Ishikawa (cell line): ENCODE measurements at regions not wholly inside any gene's neighbourhood (a gene's known extent, or its start where the extent isn't known, plus 50 kb on each side); places are given as distances from the start of the nearest gene placed in this dataset.

Source experiments
- CEBPB ChIP-seq: IDR thresholded peaks from 2 replicates; pipeline ENCODE4 v1.6.1; 2012
- CREB1 ChIP-seq: IDR thresholded peaks from 2 replicates; pipeline ENCODE4 v1.6.1; 2012; ENCODE audit warnings: low read depth
- EGR1 ChIP-seq: IDR thresholded peaks from 2 replicates; pipeline ENCODE4 v1.6.1; 2012
- EP300 ChIP-seq: IDR thresholded peaks from 2 replicates; pipeline ENCODE4 v1.6.1; 2012; ENCODE audit warnings: borderline replicate concordance
- FOXM1 ChIP-seq: IDR thresholded peaks from 2 replicates; pipeline ENCODE4 v1.6.1; 2012; ENCODE audit warnings: low read depth, borderline replicate concordance
- NFIC ChIP-seq: IDR thresholded peaks from 2 replicates; pipeline ENCODE4 v1.6.1; 2012
- RAD21 ChIP-seq: IDR thresholded peaks from 2 replicates; pipeline ENCODE4 v1.6.1; 2012; ENCODE audit warnings: low read depth
- TAF1 ChIP-seq: IDR thresholded peaks from 2 replicates; pipeline ENCODE4 v1.6.1; 2012; ENCODE audit warnings: low read depth, mild to moderate bottlenecking
- TCF12 ChIP-seq: IDR thresholded peaks from 2 replicates; pipeline ENCODE4 v1.6.1; 2012; ENCODE audit warnings: low read depth
- TEAD4 ChIP-seq: IDR thresholded peaks from 2 replicates; pipeline ENCODE4 v1.6.1; 2012
- YY1 ChIP-seq: IDR thresholded peaks from 2 replicates; pipeline ENCODE4 v1.6.1; 2012; ENCODE audit warnings: low read depth
- ZBTB7A ChIP-seq: IDR thresholded peaks from 2 replicates; pipeline ENCODE4 v1.6.1; 2012; ENCODE audit warnings: low read depth
- TF ChIP-seq, protein P1 (sequence below): IDR thresholded peaks from 2 replicates; pipeline ENCODE4 v1.6.1; 2012; ENCODE audit warnings: low read depth, mild to moderate bottlenecking
- TF ChIP-seq, protein P2 (sequence below): IDR thresholded peaks from 2 replicates; pipeline ENCODE4 v1.6.1; 2012
- TF ChIP-seq, protein P3 (sequence below): IDR thresholded peaks from 2 replicates; pipeline ENCODE4 v1.6.1; 2012

DNA sequence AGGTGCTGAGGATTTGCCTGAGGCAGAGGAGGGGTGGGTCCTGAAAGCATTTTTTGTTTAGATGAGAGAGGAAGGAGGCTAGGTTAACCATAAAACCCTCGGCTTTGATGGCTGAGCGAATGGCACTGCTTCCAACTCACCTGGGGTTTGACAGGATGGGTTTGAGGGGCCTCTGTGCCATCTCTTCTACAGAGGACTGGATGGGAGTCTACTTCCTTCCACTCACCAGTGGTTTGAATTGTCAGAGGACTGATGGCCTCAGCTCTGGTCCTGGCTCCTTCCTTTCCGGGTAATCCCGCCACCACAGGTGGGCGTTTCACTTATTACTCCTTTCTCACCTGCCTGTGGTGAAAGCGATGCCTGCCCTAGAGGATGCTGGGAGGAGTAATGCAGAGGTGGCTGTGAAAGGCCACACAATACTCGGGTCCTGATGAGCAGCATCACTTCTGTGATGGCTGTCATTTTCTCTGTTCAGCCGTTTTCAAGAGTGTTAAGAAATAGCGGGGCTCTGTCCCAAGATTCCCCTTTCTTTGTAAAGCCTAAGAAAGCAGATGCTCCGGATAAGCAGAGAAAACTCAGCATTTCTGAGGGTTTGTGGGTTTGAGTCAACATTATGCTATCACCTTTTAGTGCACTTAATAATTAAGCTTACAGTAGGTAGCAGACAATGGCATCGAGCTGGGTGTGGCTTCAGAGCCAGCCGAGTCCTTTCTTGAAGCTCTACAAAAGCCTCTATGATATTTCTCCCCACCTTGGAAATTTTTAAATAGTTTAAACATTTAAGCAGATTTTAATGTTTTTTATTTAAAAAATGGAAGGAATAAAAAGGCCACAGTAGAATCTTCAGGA is 220.7 kb downstream of the HLX start:
- TF ChIP-seq CEBPB (no peak), TEAD4 (no peak), FOXM1 (no peak), NFIC (no peak), EGR1 (no peak)
- TF ChIP-seq, protein P1, sequence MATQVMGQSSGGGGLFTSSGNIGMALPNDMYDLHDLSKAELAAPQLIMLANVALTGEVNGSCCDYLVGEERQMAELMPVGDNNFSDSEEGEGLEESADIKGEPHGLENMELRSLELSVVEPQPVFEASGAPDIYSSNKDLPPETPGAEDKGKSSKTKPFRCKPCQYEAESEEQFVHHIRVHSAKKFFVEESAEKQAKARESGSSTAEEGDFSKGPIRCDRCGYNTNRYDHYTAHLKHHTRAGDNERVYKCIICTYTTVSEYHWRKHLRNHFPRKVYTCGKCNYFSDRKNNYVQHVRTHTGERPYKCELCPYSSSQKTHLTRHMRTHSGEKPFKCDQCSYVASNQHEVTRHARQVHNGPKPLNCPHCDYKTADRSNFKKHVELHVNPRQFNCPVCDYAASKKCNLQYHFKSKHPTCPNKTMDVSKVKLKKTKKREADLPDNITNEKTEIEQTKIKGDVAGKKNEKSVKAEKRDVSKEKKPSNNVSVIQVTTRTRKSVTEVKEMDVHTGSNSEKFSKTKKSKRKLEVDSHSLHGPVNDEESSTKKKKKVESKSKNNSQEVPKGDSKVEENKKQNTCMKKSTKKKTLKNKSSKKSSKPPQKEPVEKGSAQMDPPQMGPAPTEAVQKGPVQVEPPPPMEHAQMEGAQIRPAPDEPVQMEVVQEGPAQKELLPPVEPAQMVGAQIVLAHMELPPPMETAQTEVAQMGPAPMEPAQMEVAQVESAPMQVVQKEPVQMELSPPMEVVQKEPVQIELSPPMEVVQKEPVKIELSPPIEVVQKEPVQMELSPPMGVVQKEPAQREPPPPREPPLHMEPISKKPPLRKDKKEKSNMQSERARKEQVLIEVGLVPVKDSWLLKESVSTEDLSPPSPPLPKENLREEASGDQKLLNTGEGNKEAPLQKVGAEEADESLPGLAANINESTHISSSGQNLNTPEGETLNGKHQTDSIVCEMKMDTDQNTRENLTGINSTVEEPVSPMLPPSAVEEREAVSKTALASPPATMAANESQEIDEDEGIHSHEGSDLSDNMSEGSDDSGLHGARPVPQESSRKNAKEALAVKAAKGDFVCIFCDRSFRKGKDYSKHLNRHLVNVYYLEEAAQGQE = no peak

DNA sequence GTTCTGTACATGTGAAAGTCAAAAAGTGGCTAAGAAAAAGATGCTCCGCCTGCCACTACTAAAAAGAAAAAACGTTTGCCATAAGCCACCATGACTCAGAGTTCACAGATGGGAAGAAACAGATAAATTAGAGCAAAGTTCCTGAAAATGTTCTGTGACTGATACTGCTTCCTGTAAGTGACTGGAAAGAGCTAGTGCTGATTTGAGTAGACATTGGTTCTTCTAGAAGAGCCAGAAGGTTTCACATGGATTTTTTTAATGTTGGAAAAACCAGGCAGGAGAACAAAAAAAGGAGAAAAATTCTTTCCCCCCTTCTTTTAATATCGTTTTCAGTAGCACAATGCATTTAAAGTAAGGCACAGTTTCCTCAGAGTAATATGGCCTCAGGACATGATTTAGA is 221.4 kb downstream of the HLX start:
- TF ChIP-seq YY1 (no peak), RAD21 (no peak), FOXM1 (no peak), CREB1 (no peak), NFIC (no peak), EGR1 (no peak), TCF12 (no peak), TEAD4 (no peak), CEBPB (no peak), TAF1 (no peak), ZBTB7A (no peak)
- TF ChIP-seq, protein P2, sequence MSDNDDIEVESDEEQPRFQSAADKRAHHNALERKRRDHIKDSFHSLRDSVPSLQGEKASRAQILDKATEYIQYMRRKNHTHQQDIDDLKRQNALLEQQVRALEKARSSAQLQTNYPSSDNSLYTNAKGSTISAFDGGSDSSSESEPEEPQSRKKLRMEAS = no peak
- TF ChIP-seq, protein P1 = no peak
- TF ChIP-seq, protein P3, sequence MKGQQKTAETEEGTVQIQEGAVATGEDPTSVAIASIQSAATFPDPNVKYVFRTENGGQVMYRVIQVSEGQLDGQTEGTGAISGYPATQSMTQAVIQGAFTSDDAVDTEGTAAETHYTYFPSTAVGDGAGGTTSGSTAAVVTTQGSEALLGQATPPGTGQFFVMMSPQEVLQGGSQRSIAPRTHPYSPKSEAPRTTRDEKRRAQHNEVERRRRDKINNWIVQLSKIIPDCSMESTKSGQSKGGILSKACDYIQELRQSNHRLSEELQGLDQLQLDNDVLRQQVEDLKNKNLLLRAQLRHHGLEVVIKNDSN = no peak

DNA sequence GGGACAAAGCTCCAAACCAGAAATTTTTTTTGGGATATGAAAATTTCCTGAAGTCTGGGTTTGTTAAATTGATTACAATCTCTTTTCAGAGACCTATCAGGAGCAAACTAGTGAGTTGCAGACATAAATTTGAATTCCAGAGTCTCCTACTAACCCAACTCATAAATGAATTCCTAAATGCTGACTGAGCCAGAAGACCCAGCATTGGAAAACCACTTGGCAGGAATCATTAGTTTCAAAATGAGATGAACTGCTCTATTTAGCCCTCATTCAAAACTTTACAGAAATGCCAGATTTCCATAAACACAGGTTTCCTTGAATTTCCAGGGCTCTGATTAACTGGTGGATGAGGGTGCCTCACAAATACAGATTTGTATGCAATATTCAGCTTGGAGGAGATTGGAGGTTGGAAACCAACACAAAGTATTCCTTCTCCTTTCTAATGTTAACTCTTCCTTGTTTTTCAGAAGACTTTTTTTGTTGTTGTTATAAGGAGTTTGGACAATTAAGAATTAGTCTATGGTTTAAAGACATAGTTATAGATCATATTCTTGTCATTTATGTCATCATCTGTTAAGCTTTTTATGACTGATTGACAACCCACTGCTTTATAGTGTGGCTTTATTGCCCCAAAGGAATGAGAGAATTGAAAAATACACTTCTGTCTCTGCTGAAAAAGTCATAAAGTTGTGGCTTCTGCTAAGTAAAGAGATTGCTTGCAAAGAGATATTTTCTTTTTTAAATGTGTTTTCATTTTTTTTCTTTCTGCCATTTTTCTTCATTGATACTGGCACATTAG is 222.8 kb downstream of the HLX start:
- TF ChIP-seq TEAD4 = no peak
- TF ChIP-seq YY1 = no peak
- no peak for TF ChIP-seq CEBPB
- TF ChIP-seq EGR1 = no peak
- no peak for TF ChIP-seq TCF12
- no peak for TF ChIP-seq RAD21
- TF ChIP-seq, protein P3 = no peak
- TF ChIP-seq CREB1 = no peak
- no peak for TF ChIP-seq FOXM1
- TF ChIP-seq EP300 = no peak
- TF ChIP-seq ZBTB7A = no peak
- no peak for TF ChIP-seq NFIC
- TF ChIP-seq, protein P1 = no peak
- TF ChIP-seq, protein P2 = no peak

DNA sequence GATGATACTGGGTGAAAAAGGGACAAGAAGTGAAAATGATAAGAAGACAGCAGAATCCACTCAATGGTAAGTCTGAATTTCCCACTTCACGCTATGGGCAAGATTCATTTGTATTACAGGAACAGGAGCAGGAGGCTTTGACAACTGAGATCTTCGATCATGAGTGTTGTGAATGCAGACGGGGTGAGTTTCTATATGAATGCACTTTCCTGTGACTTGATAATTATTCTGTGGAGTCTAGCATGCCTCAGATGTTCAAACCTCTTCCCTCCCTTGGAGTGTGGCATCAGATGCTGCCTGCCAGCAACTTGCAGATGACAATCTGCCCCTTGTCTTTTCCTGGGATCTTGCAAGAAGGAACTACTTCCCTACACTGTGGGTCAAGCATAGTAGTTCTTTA is 225.4 kb downstream of the HLX start:
- TF ChIP-seq CREB1 (no peak), RAD21 (no peak), YY1 (no peak), TAF1 (no peak), TCF12 (no peak), ZBTB7A (no peak), EGR1 (no peak), CEBPB (no peak)
- TF ChIP-seq, protein P3 = no peak
